Sigmoid colon (tissue), 6 donors: ENCODE measurements at regions not wholly inside any gene's neighbourhood (a gene's known extent, or its start where the extent isn't known, plus 50 kb on each side); places are given as distances from the start of the nearest gene placed in this dataset.

Experiments used
- DNase-seq: peaks from one replicate; pipeline ENCODE4 v3.0.0-alpha.2; 2019
- H3K27ac ChIP-seq, 4 donors: fragments of 200-600 bp; sonication (generic); one replicate each; pipeline ENCODE4 v1.5.1; 2016 to 2019; ENCODE audit warnings: mild to moderate bottlenecking in 1 of 4
- H3K27me3 ChIP-seq, 3 donors: fragments of 200-600 bp; sonication (generic); one replicate each; pipeline ENCODE4 v1.5.1; 2019; ENCODE audit warnings: mild to moderate bottlenecking in 1 of 3
- H3K36me3 ChIP-seq, 4 donors: fragments of 200-600 bp; sonication (generic); one replicate each; pipeline ENCODE4 v1.5.1; 2016 to 2019
- H3K4me1 ChIP-seq, 4 donors: fragments of 200-600 bp; sonication (generic); one replicate each; pipeline ENCODE4 v1.5.1; 2017 to 2019
- H3K4me3 ChIP-seq, 4 donors: fragments of 200-600 bp; sonication (generic); one replicate each; pipeline ENCODE4 v1.5.1; 2017 to 2019; ENCODE audit warnings: mild to moderate bottlenecking in 2 of 4, moderate library complexity in 1 of 4
- H3K9me3 ChIP-seq, 4 donors: fragments of 200-600 bp in 3 of 4; sonication (generic) in 3 of 4; one replicate each; pipeline versions ENCODE4 v1.5.1 to v1.6.1; 2013 to 2019
- EP300 ChIP-seq, 4 donors: sonication (generic); formaldehyde crosslinking; IDR thresholded peaks; one replicate each; pipeline ENCODE4 v1.6.1; 2017; ENCODE audit warnings: antibody characterized with exemption in 4 of 4
- POLR2A ChIP-seq, 2 donors: fragments of 450-650 bp; IDR thresholded peaks; one replicate each; pipeline ENCODE4 v1.6.1; 2016; ENCODE audit warnings: antibody characterized with exemption in 2 of 2, mild to moderate bottlenecking in 2 of 2, moderate library complexity in 2 of 2
- POLR2AphosphoS5 ChIP-seq, 4 donors: sonication (generic); formaldehyde crosslinking; IDR thresholded peaks; one replicate each; pipeline ENCODE4 v1.6.1; 2017; ENCODE audit warnings: antibody characterized with exemption in 4 of 4
- WGBS, 2 donors: extraction: QIAGEN DNeasy Blood & Tissue Kit; methylation state at CpG; one replicate each; pipeline ENCODE4 v1.1.7; 2013; 5-methylcytosine and 5-hydroxymethylcytosine counted together
- intact Hi-C: fragments of 100-400 bp; cut with DNase I; formaldehyde crosslinking; loops from one replicate; pipeline ENCODE4 v1.15.1; 2023
- TF ChIP-seq, protein P1 (sequence below), 4 experiments: fragments of 450-650 bp in 3 of 4; fragments of 200-600 bp in 1 of 4; IDR thresholded peaks; one replicate each; pipeline ENCODE4 v1.5.1; 2016 to 2019; ENCODE audit warnings: antibody characterized with exemption in 4 of 4, mild to moderate bottlenecking in 3 of 4, moderate library complexity in 2 of 4
- donor health status: healthy with polysubstance abuse.
- donor health status: healthy.

DNA sequence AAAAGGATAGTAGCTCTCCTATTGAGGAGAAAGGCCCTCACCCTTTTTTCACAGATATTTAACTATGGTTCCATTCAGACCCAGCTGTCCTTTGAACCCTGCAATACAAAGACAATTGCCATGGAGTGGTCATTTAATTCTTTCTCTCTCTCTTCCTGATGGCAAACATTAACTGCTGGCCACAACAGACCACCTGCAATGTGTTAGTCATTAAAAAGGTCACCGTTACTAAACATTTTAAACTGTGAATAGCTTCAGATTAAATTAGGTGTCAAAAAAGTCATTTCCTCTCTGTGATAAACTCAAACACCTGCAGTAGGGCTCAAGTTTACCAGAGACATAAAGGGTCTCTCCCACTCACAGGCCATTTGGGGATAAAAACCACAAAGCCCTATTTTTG, 697.2 kb downstream of the TOX3 start:
- H3K4me1 ChIP-seq: no peaks in the 10 kb centered on the region
- no peak for TF ChIP-seq POLR2A (IDR thresholded peaks at IDR 0.05)
- TF ChIP-seq EP300 (IDR thresholded peaks at IDR 0.05): no peak
- no peak for TF ChIP-seq POLR2AphosphoS5 (IDR thresholded peaks at IDR 0.05)
- TF ChIP-seq, protein P1, sequence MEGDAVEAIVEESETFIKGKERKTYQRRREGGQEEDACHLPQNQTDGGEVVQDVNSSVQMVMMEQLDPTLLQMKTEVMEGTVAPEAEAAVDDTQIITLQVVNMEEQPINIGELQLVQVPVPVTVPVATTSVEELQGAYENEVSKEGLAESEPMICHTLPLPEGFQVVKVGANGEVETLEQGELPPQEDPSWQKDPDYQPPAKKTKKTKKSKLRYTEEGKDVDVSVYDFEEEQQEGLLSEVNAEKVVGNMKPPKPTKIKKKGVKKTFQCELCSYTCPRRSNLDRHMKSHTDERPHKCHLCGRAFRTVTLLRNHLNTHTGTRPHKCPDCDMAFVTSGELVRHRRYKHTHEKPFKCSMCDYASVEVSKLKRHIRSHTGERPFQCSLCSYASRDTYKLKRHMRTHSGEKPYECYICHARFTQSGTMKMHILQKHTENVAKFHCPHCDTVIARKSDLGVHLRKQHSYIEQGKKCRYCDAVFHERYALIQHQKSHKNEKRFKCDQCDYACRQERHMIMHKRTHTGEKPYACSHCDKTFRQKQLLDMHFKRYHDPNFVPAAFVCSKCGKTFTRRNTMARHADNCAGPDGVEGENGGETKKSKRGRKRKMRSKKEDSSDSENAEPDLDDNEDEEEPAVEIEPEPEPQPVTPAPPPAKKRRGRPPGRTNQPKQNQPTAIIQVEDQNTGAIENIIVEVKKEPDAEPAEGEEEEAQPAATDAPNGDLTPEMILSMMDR (IDR thresholded peaks at IDR 0.05): no peak
- H3K9me3 ChIP-seq: no peaks in the 10 kb centered on the region
- H3K4me3 ChIP-seq: no peak overlapping the region
- DNase-seq: no peak
- WGBS, 2 donors: 45 to 65% methylated on average over 1 of the region's 1 CpG
- intact Hi-C loops: no loop called here
- no peaks in the 10 kb centered on the region for H3K36me3 ChIP-seq
- H3K27ac ChIP-seq: no peak overlapping the region
- no peaks in the 10 kb centered on the region for H3K27me3 ChIP-seq

DNA sequence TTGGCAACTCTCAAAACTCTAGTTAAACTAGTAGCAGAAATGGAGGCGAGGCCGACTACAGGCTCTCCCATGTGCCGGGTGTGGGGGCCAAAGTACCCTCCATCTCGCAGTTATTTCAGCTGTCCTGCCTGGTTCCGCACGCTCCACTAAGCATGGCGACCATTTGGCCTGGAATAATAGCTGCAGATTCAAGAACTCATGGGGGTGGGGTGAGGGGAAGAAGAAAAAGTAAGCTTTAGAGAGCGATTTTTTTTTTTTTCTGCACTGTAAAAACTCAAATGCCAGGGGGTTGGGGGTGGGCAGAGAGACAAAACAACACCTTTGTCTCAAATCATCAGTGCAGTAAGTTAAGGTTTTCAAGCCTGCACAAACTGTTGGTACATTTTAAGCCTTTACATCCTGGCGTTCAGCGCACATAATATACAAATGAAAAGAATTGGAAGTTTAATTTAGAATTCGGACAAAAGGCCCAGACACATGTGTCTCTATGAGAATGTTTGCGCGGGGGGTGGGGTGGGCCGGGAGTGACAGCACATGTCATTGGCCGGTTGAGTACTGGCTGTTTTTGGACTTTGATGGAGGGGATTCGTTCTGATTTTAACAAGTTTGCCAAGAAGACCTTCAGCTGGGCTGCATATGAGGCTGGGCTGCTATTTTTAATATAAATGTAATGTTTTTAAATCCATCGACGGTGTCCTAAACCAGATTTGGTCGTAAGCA, 694.7 kb upstream of the SALL1 start:
- WGBS, 2 donors: 76 to 78% methylated on average over 19 of the region's 19 CpGs
- H3K27me3 ChIP-seq: no peaks in the 10 kb centered on the region
- H3K27ac ChIP-seq: no peak overlapping the region
- no peaks in the 10 kb centered on the region for H3K36me3 ChIP-seq
- TF ChIP-seq, protein P1 (IDR thresholded peaks at IDR 0.05): no peak
- TF ChIP-seq POLR2AphosphoS5 (IDR thresholded peaks at IDR 0.05) (no peak), POLR2A (IDR thresholded peaks at IDR 0.05) (no peak), EP300 (IDR thresholded peaks at IDR 0.05) (no peak)
- intact Hi-C loops: no loop called here
- H3K4me1 ChIP-seq: no peaks in the 10 kb centered on the region
- H3K4me3 ChIP-seq: no peak overlapping the region
- H3K9me3 ChIP-seq: no peaks in the 10 kb centered on the region
- no peak for DNase-seq

DNA sequence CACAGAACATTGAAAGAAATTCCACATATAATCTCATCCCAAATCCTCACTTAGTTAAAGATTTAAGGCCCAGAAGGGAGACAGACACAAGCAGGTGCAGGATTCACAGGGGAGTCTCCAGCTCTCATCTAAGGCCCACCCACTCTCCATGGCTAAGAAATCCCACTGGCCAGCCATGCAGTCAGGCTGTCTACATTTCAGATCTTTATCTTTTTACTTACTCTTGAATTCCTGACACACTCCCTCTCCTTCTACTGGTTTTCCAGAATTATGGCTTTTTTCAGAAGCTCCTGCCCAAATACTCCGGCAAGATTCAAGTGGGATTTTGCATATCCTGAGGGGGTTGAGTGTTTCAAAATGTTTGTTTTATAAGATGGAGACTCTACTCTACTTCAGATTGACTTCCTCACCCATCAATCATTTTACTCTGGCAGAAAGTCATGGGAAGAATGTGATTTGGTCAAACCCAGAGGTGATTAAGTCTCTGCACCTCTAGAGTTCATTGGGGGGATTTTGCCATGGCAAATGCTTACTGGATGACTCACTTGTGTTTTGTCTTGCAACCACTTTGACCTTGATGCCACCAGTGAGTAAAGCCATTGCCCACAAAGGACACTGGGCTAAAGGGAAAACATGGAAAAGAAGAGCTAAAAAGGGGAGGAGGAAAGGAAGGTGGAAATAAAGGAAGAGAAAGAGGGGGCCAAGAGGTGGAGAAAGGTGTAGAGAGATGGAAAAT, 688.8 kb upstream of the SALL1 start:
- no peaks in the 10 kb centered on the region for H3K9me3 ChIP-seq
- no peak for TF ChIP-seq EP300 (IDR thresholded peaks at IDR 0.05)
- TF ChIP-seq POLR2AphosphoS5 (IDR thresholded peaks at IDR 0.05): no peak
- TF ChIP-seq, protein P1 (IDR thresholded peaks at IDR 0.05): no peak
- H3K4me3 ChIP-seq: no peak overlapping the region
- no peak for DNase-seq
- H3K27me3 ChIP-seq: no peaks in the 10 kb centered on the region
- H3K27ac ChIP-seq: no peak overlapping the region
- no peaks in the 10 kb centered on the region for H3K4me1 ChIP-seq
- intact Hi-C loops: no loop called here
- H3K36me3 ChIP-seq: no peaks in the 10 kb centered on the region
- WGBS, 2 donors: 66 to 76% methylated on average over 1 of the region's 1 CpG

DNA sequence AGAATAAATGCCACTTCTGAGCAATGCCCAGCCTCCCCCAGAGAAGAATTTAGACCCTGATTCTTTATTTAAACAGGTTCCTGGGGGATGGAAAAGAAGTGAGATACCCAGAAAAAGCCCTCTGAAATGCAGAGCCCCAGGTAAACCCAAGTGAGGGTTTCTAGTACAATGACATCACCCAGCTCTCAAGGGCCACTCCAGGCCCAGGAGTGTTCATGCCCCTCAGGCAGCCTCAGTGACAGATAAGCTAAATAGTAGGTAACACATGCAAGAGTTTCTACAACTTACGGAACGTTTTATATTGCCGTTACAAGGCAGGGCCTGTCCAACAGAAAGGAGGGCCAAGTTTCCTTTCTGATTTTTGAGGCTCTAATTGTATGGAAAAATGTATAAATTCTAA, 683.7 kb upstream of the SALL1 start:
- Histone ChIP-seq H3K27me3 (no peaks in the 10 kb centered on the region), H3K4me1 (no peaks in the 10 kb centered on the region), H3K9me3 (no peaks in the 10 kb centered on the region), H3K36me3 (no peaks in the 10 kb centered on the region), H3K27ac (peak overlapping the region in 1 of 4 donors; percentile 28), H3K4me3 (no peak overlapping the region)
- 87 to 90% methylated on average over 3 of the region's 3 CpGs for WGBS, 2 donors
- no peak for DNase-seq
- TF ChIP-seq, protein P1 (IDR thresholded peaks at IDR 0.05): no peak
- TF ChIP-seq POLR2AphosphoS5 (IDR thresholded peaks at IDR 0.05) (no peak), POLR2A (IDR thresholded peaks at IDR 0.05) (no peak), EP300 (IDR thresholded peaks at IDR 0.05) (no peak)
- intact Hi-C loops: no loop called here
